H1 (cell line): ENCODE measurements at regions not wholly inside any gene's neighbourhood (a gene's known extent, or its start where the extent isn't known, plus 50 kb on each side); places are given as distances from the start of the nearest gene placed in this dataset.

Source experiments
- CTCF ChIA-PET: fragments of 300-600 bp; sonication (Branson Sonifier 250); formaldehyde crosslinking; loops from one replicate; lab custom pipeline; 2021; ENCODE audit not compliant: partially characterized antibody; lab: Charles Lee
- POLR2A ChIA-PET: fragments of 300-600 bp; sonication (Branson Sonifier 250); formaldehyde crosslinking; loops from one replicate; lab custom pipeline; 2021; ENCODE audit warnings: inconsistent platforms; ENCODE audit not compliant: partially characterized antibody; lab: Charles Lee
- DNase-seq, 2 experiments: peaks; one replicate each; pipeline versions ENCODE4 v3.0.0 to v3.0.0-alpha.2; 2010 to 2022; ENCODE audit warnings: low spot score in 2 of 2, low read depth in 1 of 2, mixed read lengths in 1 of 2
- FAIRE-seq: peaks from 2 replicates; lab custom pipeline; 2011; peaks lifted over from hg19 to GRCh38; lab: Jason Lieb, UNC
- H2AFZ ChIP-seq: 2 replicates; pipeline ENCODE4 v1.8.1; 2012; ENCODE audit warnings: low read length, inconsistent platforms
- H2AK5ac ChIP-seq: 2 replicates; pipeline ENCODE4 v1.6.1; 2013; ENCODE audit warnings: low read depth, low read length
- H2BK120ac ChIP-seq: replicated peaks from 2 replicates; pipeline ENCODE3; 2013; ENCODE audit warnings: low read depth, low read length, inconsistent platforms
- H2BK12ac ChIP-seq: 2 replicates; pipeline ENCODE4 v1.6.1; 2013; ENCODE audit warnings: low read depth, low read length
- H2BK15ac ChIP-seq: 2 replicates; pipeline ENCODE4 v1.6.1; 2013; ENCODE audit warnings: low read length
- H2BK20ac ChIP-seq: 2 replicates; pipeline ENCODE4 v1.6.1; 2013; ENCODE audit warnings: low read length
- H2BK5ac ChIP-seq: 2 replicates; pipeline ENCODE4 v1.6.1; 2013; ENCODE audit warnings: low read depth, low read length
- H3K14ac ChIP-seq: 2 replicates; pipeline ENCODE4 v1.6.1; 2013; ENCODE audit warnings: inconsistent platforms; ENCODE audit not compliant: insufficient read length
- H3K18ac ChIP-seq: 2 replicates; pipeline ENCODE4 v1.6.1; 2013; ENCODE audit warnings: low read length; ENCODE audit errors: extremely low read depth
- H3K23ac ChIP-seq: 2 replicates; pipeline ENCODE4 v1.6.1; 2013; ENCODE audit warnings: inconsistent platforms; ENCODE audit not compliant: insufficient read length
- H3K23me2 ChIP-seq: 2 replicates; pipeline ENCODE4 v1.6.1; 2013; ENCODE audit warnings: low read depth, low read length
- H3K27ac ChIP-seq: 2 replicates; pipeline ENCODE4 v1.6.1; 2011; ENCODE audit warnings: low read depth, low read length, inconsistent platforms
- H3K27me3 ChIP-seq, 4 experiments: replicated peaks in 1 of 4; 1 replicate in 1 of 4; 2 replicates in 3 of 4; pipeline versions ENCODE4 v1.6.1 to v1.8.1; 2011 to 2013; ENCODE audit warnings: low read length in 3 of 4, mild to moderate bottlenecking in 3 of 4, inconsistent platforms in 2 of 4, mixed read lengths in 2 of 4, moderate library complexity in 1 of 4; ENCODE audit not compliant: control insufficient read depth in 3 of 4, insufficient read depth in 3 of 4; ENCODE audit errors: extremely low read depth in 1 of 4
- H3K36me3 ChIP-seq, 4 experiments: 2 replicates each; pipeline versions ENCODE4 v1.6.1 to v1.8.1; 2011 to 2013; ENCODE audit warnings: mild to moderate bottlenecking in 4 of 4, low read length in 3 of 4, moderate library complexity in 2 of 4, control low read depth in 1 of 4, inconsistent platforms in 1 of 4; ENCODE audit not compliant: insufficient read depth in 4 of 4, control insufficient read depth in 2 of 4
- H3K4ac ChIP-seq: replicated peaks from 2 replicates; pipeline ENCODE3; 2013; ENCODE audit warnings: low read length, low read depth, mixed read lengths, inconsistent platforms; ENCODE audit not compliant: insufficient read length
- H3K4me1 ChIP-seq, 4 experiments: replicated peaks in 1 of 4; 1 replicate in 1 of 4; 2 replicates in 3 of 4; pipeline versions ENCODE4 v1.6.1 to v1.8.1; 2011 to 2013; ENCODE audit warnings: low read length in 3 of 4, inconsistent platforms in 2 of 4, mixed read lengths in 1 of 4; ENCODE audit not compliant: insufficient read depth in 4 of 4, control insufficient read depth in 3 of 4
- H3K4me2 ChIP-seq, 2 experiments: 2 replicates each; pipeline versions ENCODE4 v1.6.1 to v1.8.1; 2011 to 2013; ENCODE audit warnings: low read depth in 2 of 2, low read length in 2 of 2, control low read depth in 1 of 2, inconsistent platforms in 1 of 2, mild to moderate bottlenecking in 1 of 2; ENCODE audit not compliant: insufficient read depth in 1 of 2
- H3K4me3 ChIP-seq, 4 experiments: fragments of 200-600, 300-600 bp in 1 of 4; sonication (generic), shearing (Covaris generic), sonication (Bioruptor Twin) in 1 of 4; 2 replicates each; pipeline versions ENCODE4 v1.5.1 to v1.8.1; 2011 to 2016; ENCODE audit warnings: low read length in 4 of 4, low read depth in 3 of 4, control low read depth in 2 of 4, inconsistent platforms in 2 of 4, mild to moderate bottlenecking in 2 of 4, mixed read lengths in 1 of 4, moderate library complexity in 1 of 4; ENCODE audit not compliant: insufficient read depth in 2 of 4; ENCODE audit errors: extremely low read depth in 1 of 4
- H3K56ac ChIP-seq: replicated peaks from 2 replicates; pipeline ENCODE3; 2013; ENCODE audit warnings: low read depth, mild to moderate bottlenecking, mixed read lengths, low read length, inconsistent platforms; ENCODE audit not compliant: insufficient read length
- H3K79me1 ChIP-seq: 2 replicates; pipeline ENCODE4 v1.6.1; 2013; ENCODE audit warnings: low read depth, low read length, control low read depth
- H3K79me2 ChIP-seq, 2 experiments: 2 replicates each; pipeline versions ENCODE4 v1.6.1 to v1.8.1; 2012 to 2013; ENCODE audit warnings: low read length in 2 of 2, mild to moderate bottlenecking in 2 of 2, inconsistent platforms in 1 of 2; ENCODE audit not compliant: insufficient read depth in 2 of 2, control insufficient read depth in 1 of 2
- H3K9ac ChIP-seq, 4 experiments: replicated peaks in 1 of 4; 1 replicate in 1 of 4; 2 replicates in 3 of 4; pipeline versions ENCODE4 v1.6.1 to v1.8.1; 2011 to 2013; ENCODE audit warnings: low read depth in 3 of 4, low read length in 3 of 4, control low read depth in 2 of 4, mild to moderate bottlenecking in 2 of 4, moderate library complexity in 2 of 4, inconsistent platforms in 1 of 4; ENCODE audit errors: extremely low read depth in 1 of 4
- H3K9me3 ChIP-seq, 2 experiments: 2 replicates each; pipeline versions ENCODE4 v1.6.1 to v1.8.1; 2012 to 2013; ENCODE audit warnings: mild to moderate bottlenecking in 2 of 2, moderate library complexity in 2 of 2, control low read depth in 1 of 2, inconsistent platforms in 1 of 2, low read depth in 1 of 2, low read length in 1 of 2, mixed read lengths in 1 of 2; ENCODE audit not compliant: insufficient read depth in 2 of 2
- H4K20me1 ChIP-seq, 2 experiments: replicated peaks in 1 of 2; 2 replicates each; pipeline versions ENCODE3 to v1.8.1; 2011 to 2013; ENCODE audit warnings: inconsistent platforms in 2 of 2, low read length in 2 of 2, mild to moderate bottlenecking in 1 of 2; ENCODE audit not compliant: insufficient read depth in 2 of 2, control insufficient read depth in 1 of 2
- H4K5ac ChIP-seq: 2 replicates; pipeline ENCODE4 v1.6.1; 2013; ENCODE audit warnings: low read length, low read depth, mixed read lengths, inconsistent platforms; ENCODE audit not compliant: insufficient read length
- H4K8ac ChIP-seq: 2 replicates; pipeline ENCODE4 v1.8.0; 2013; ENCODE audit warnings: mild to moderate bottlenecking, moderate library complexity, low read length, inconsistent platforms; ENCODE audit not compliant: insufficient read depth; ENCODE audit errors: extremely low read depth
- H4K91ac ChIP-seq: replicated peaks from 2 replicates; pipeline ENCODE3; 2013; ENCODE audit warnings: low read length, mixed read lengths, inconsistent platforms; ENCODE audit not compliant: insufficient read length
- BRCA1 ChIP-seq: IDR thresholded peaks from 2 replicates; pipeline ENCODE4 v1.6.1; 2012; ENCODE audit warnings: low read depth, low read length, improper control_type of control experiment
- CBX8 ChIP-seq: fragments of 300-800, 300-1000 bp; sonication (generic); IDR thresholded peaks from 2 replicates; pipeline ENCODE4 v1.7.1; 2016; ENCODE audit warnings: low read depth, low read length, borderline replicate concordance
- CHD2 ChIP-seq: IDR thresholded peaks from 2 replicates; pipeline ENCODE4 v1.6.1; 2012; ENCODE audit warnings: low read length, improper control_type of control experiment
- HDAC2 ChIP-seq, 2 experiments: fragments of 300-600 bp in 1 of 2; sonication (generic) in 1 of 2; IDR thresholded peaks; 2 replicates each; pipeline ENCODE4 v1.6.1; 2011 to 2012; ENCODE audit warnings: low read depth in 2 of 2, low read length in 2 of 2, mild to moderate bottlenecking in 2 of 2, moderate library complexity in 2 of 2, borderline replicate concordance in 1 of 2, inconsistent platforms in 1 of 2
- JUND ChIP-seq: IDR thresholded peaks from 2 replicates; pipeline ENCODE4 v1.6.1; 2011; ENCODE audit warnings: mild to moderate bottlenecking, improper control_type of control experiment, low read length
- KDM1A ChIP-seq: fragments of 200-600, 300-600 bp; sonication (generic); IDR thresholded peaks from 2 replicates; pipeline ENCODE4 v1.7.1; 2016; ENCODE audit warnings: mild to moderate bottlenecking, low read length, borderline replicate concordance
- KDM4A ChIP-seq: IDR thresholded peaks from one replicate; pipeline ENCODE4 v1.7.1; 2012; ENCODE audit warnings: low read depth, mild to moderate bottlenecking, moderate library complexity, low read length, inconsistent platforms; ENCODE audit not compliant: severe bottlenecking
- NRF1 ChIP-seq: IDR thresholded peaks from 2 replicates; pipeline ENCODE4 v1.6.1; 2011; ENCODE audit warnings: mild to moderate bottlenecking, low read depth, low read length, improper control_type of control experiment
- RBBP5 ChIP-seq: IDR thresholded peaks from 2 replicates; pipeline ENCODE4 v1.7.1; 2012; ENCODE audit warnings: low read depth, mild to moderate bottlenecking, inconsistent platforms, low read length, moderate library complexity, borderline replicate concordance
- RNF2 ChIP-seq: fragments of 200-900, 300-1000 bp; sonication (generic); IDR thresholded peaks from 2 replicates; pipeline ENCODE4 v1.7.1; 2016; ENCODE audit warnings: borderline replicate concordance, low read depth, mild to moderate bottlenecking, antibody characterized with exemption, low read length; ENCODE audit not compliant: poor library complexity, severe bottlenecking; ENCODE audit errors: missing control alignments
- TAF1 ChIP-seq: IDR thresholded peaks from 2 replicates; pipeline ENCODE4 v1.6.1; 2011; ENCODE audit warnings: mild to moderate bottlenecking, low read depth, low read length
- TAF7 ChIP-seq: optimal IDR thresholded peaks from 2 replicates; pipeline ENCODE3; 2011; ENCODE audit warnings: low read depth, mild to moderate bottlenecking, inconsistent platforms, low read length, moderate library complexity, borderline replicate concordance
- TBP ChIP-seq: IDR thresholded peaks from 2 replicates; pipeline ENCODE4 v1.6.1; 2011; ENCODE audit warnings: low read depth, low read length, improper control_type of control experiment
- WGBS, 2 experiments: shearing (Covaris generic) in 1 of 2; methylation state at CpG; one replicate each; pipeline versions ENCODE4 v1.1.6 to v1.1.7; 2013 to 2015; ENCODE audit warnings: low lambda C conversion rate in 2 of 2, mixed read lengths in 2 of 2, inconsistent platforms in 1 of 2, low coverage in 1 of 2, missing lambda C conversion rate in 1 of 2; ENCODE audit not compliant: insufficient replicate concordance in 2 of 2, insufficient coverage in 1 of 2, insufficient read length in 1 of 2; ENCODE audit errors: extremely low coverage in 1 of 2, missing lambda C conversion rate in 1 of 2; 5-methylcytosine and 5-hydroxymethylcytosine counted together
- TF ChIP-seq, protein P1 (sequence below): IDR thresholded peaks from 2 replicates; pipeline ENCODE4 v1.6.1; 2012; ENCODE audit warnings: inconsistent platforms

DNA sequence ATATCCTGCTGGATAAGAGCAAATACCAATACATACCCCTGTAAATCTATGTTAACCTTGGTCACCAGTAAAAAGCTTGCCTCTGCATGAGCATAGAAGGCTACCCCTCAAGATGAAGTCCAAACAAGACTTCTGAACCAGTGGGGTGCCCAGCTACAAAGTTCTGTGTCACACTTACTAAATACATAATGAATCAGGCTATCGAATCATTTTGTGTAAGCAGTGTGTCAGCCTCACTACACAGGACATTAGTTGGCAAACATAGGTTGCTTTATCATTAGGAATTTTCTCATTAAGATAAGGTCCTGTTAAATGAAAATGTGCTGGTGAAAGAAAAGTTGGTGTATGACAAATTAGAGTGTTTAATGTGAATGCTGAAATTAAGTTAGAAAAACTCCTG, 452.0 kb downstream of the MFSD1 start:
- Histone ChIP-seq H2BK12ac (no peak overlapping the region), H3K4me2 (no peak overlapping the region), H3K18ac (no peak overlapping the region), H3K9ac (no peak overlapping the region), H3K4ac (no peak overlapping the region), H4K91ac (no peak overlapping the region), H3K9me3 (no peaks in the 10 kb centered on the region), H3K79me2 (no peaks in the 10 kb centered on the region), H3K14ac (no peak overlapping the region), H3K4me3 (no peak overlapping the region), H4K20me1 (no peaks in the 10 kb centered on the region), H2BK15ac (no peak overlapping the region), H3K27me3 (no peaks in the 10 kb centered on the region), H3K4me1 (no peaks in the 10 kb centered on the region), H3K27ac (no peak overlapping the region), H3K56ac (no peak overlapping the region), H2BK120ac (no peak overlapping the region), H3K79me1 (no peaks in the 10 kb centered on the region), H2AFZ (no peak overlapping the region), H3K36me3 (no peaks in the 10 kb centered on the region), H3K23me2 (no peaks in the 10 kb centered on the region; the same call in 1 of the 2 replicates), H3K23ac (no peak overlapping the region), H4K8ac (no peak overlapping the region), H4K5ac (no peak overlapping the region), H2BK5ac (no peak overlapping the region), H2BK20ac (no peak overlapping the region), H2AK5ac (no peak overlapping the region)
- FAIRE-seq (no peak), DNase-seq (no peak)
- WGBS, 2 experiments, result 81% methylated on average over 1 of the region's 1 CpG; no CpG with 5 or more reads in 1 of the 2 experiments
- ChIA-PET POLR2A (no interaction called here), CTCF (interaction anchor here (0.6 to 5.3 kb wide), 21 partner anchors 10 to 594 kb away, joined by 3 to 53 read pairs (median 4); partner anchors contain the start of gene MFSD1)
- TF ChIP-seq NRF1 (no peak), RNF2 (no peak), JUND (no peak), RBBP5 (no peak), BRCA1 (no peak), CHD2 (no peak), TBP (no peak), HDAC2 (IDR thresholded peaks at IDR 0.05; ENCODE audit: borderline replicate concordance in 1 of 2, low read depth in 2 of 2, low read length in 2 of 2) (no peak), KDM4A (no peak), KDM1A (no peak), TAF1 (no peak), CBX8 (no peak), TAF7 (no peak)
- TF ChIP-seq, protein P1, sequence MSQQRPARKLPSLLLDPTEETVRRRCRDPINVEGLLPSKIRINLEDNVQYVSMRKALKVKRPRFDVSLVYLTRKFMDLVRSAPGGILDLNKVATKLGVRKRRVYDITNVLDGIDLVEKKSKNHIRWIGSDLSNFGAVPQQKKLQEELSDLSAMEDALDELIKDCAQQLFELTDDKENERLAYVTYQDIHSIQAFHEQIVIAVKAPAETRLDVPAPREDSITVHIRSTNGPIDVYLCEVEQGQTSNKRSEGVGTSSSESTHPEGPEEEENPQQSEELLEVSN, result no peak
